ENCODE measurements at regions not wholly inside any gene's neighbourhood (a gene's known extent, or its start where the extent isn't known, plus 50 kb on each side); places are given as distances from the start of the nearest gene placed in this dataset.

DNA sequence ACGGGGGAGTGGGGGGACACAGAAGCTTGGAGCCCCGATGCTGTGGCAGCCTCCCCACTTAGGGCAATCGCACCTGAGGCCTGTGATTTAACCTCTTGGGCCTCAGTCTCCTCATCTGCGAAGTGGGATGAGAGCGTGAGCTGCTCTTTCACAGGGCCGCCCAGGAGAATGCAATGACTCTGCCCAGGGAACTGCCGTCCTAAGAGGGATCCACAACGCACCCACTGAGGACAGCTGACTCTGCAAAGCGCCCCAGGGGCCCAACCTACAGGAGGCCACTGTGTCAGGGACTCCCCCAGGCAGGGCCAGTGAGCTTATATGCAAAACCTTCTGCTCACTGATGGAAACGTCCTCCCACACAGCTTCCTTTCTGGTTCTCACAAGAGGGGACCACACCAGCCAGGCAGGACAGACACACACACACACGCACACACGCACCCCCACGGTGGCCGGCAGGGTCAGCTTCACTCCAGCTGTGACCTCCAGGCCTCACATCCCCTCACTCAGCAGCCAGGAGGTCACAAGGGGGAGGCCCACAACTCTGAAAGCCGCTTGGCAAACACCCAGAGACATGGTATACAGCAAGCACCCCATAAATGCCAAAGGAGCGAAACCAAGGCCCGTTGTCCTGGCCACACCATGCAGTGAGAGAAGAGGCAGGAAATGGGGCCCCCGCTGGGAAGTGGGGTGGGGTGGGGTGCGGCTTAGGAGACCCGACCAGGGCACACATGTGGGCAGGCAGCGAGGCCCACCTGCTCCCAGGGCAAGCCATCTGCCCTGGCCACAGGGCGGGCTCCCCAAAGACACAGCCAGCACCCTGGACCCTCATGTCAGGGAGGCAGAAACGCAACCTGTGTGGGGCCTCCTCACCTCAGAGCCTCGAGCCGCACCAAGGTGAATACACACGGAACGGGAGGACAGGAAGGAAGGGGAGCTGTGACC lies 73.3 kb downstream of the NCOR2 start (continued):
- peak; percentile 49 to 79; a peak in 3 of 4 replicates for TF ChIP-seq IKZF2 (IDR thresholded peaks at IDR 0.05)
- TF ChIP-seq RAD21 (IDR thresholded peaks at IDR 0.05; ENCODE audit: insufficient read depth, low read depth, low read length), result 0 out of 2 replicates have a peak, but pooled peaks have one; percentile 5
- TF ChIP-seq TAF1 (IDR thresholded peaks at IDR 0.05; ENCODE audit: borderline replicate concordance, low read depth, low read length), result peak; percentile 74; the same call in 1 of the 2 replicates
- peak; percentile 96 for TF ChIP-seq NBN (IDR thresholded peaks at IDR 0.05)
- TF ChIP-seq BHLHE40 (IDR thresholded peaks at IDR 0.05; ENCODE audit: borderline replicate concordance in 1 of 2, low read depth in 2 of 2, low read length in 1 of 2), result peak; percentile 46 to 52; a peak in 2 of 4 replicates
- TF ChIP-seq TBL1XR1 (IDR thresholded peaks at IDR 0.05; ENCODE audit: low read depth, low read length), result peak; percentile 84
- TF ChIP-seq, protein P1, sequence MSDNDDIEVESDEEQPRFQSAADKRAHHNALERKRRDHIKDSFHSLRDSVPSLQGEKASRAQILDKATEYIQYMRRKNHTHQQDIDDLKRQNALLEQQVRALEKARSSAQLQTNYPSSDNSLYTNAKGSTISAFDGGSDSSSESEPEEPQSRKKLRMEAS (IDR thresholded peaks at IDR 0.05; ENCODE audit: low read depth, low read length), result peak; percentile 39; the same call in 1 of the 2 replicates
- TF ChIP-seq IKZF1 (conservative IDR thresholded peaks at IDR 0.05), result peak; percentile 83
- peak; percentile 85 for TF ChIP-seq MTA2 (IDR thresholded peaks at IDR 0.05; ENCODE audit: low read depth)
- 0 out of 2 replicates have a peak, but pooled peaks have one; percentile 3 for TF ChIP-seq SMC3 (IDR thresholded peaks at IDR 0.05; ENCODE audit: borderline replicate concordance, low read length)
- TF ChIP-seq, protein P2, sequence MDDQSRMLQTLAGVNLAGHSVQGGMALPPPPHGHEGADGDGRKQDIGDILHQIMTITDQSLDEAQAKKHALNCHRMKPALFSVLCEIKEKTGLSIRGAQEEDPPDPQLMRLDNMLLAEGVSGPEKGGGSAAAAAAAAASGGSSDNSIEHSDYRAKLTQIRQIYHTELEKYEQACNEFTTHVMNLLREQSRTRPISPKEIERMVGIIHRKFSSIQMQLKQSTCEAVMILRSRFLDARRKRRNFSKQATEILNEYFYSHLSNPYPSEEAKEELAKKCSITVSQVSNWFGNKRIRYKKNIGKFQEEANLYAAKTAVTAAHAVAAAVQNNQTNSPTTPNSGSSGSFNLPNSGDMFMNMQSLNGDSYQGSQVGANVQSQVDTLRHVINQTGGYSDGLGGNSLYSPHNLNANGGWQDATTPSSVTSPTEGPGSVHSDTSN (IDR thresholded peaks at IDR 0.05; ENCODE audit: insufficient replicate concordance, low read depth, low read length), result peak; percentile 19
- TF ChIP-seq CHD1 (IDR thresholded peaks at IDR 0.05; ENCODE audit: low read depth, low read length), result no peak
- TF ChIP-seq DPF2 (IDR thresholded peaks at IDR 0.05), result peak; percentile 93
- TF ChIP-seq ATF7 (IDR thresholded peaks at IDR 0.05; ENCODE audit: low read depth), result peak; percentile 81
- TF ChIP-seq YBX1 (IDR thresholded peaks at IDR 0.05), result no peak

Data from GM12878 (cell line).